ENCODE measurements at regions not wholly inside any gene's neighbourhood (a gene's known extent, or its start where the extent isn't known, plus 50 kb on each side); places are given as distances from the start of the nearest gene placed in this dataset.

GRCh38 chr15:77826006-77826695 lies 193.4 kb upstream of the LINGO1 start:
- H4K5ac ChIP-seq (ENCODE audit: insufficient read length, low read depth, low read length), result no peak overlapping the region
- H3K4ac ChIP-seq (replicated peaks; ENCODE audit: insufficient read length, low read depth, low read length), result no peak overlapping the region
- no peak overlapping the region for H3K4me3 ChIP-seq (ENCODE audit: extremely low read depth in 1 of 4, insufficient read depth in 2 of 4, low read depth in 3 of 4, low read length in 4 of 4)
- no peaks in the 10 kb centered on the region for H4K20me1 ChIP-seq (replicated peaks in 1 of 2; ENCODE audit: control insufficient read depth in 1 of 2, insufficient read depth in 2 of 2, low read length in 2 of 2)
- H3K23ac ChIP-seq (ENCODE audit: insufficient read length), result no peak overlapping the region
- H3K4me2 ChIP-seq (ENCODE audit: insufficient read depth in 1 of 2, low read depth in 2 of 2, low read length in 2 of 2), result no peak overlapping the region
- no peaks in the 10 kb centered on the region for H3K36me3 ChIP-seq (ENCODE audit: control insufficient read depth in 2 of 4, insufficient read depth in 4 of 4, low read length in 3 of 4)
- H2AK5ac ChIP-seq (ENCODE audit: low read depth, low read length), result no peak overlapping the region
- POLR2A ChIA-PET (ENCODE audit: partially characterized antibody), result no interaction called here
- H3K27me3 ChIP-seq (replicated peaks in 1 of 4; ENCODE audit: control insufficient read depth in 3 of 4, extremely low read depth in 1 of 4, insufficient read depth in 3 of 4, low read length in 3 of 4), result peaks cover 0 to 6% (median 3%) of the 10 kb centered on the region in 4 experiments; a peak in 5 of 7 replicates
- no peak overlapping the region for H3K14ac ChIP-seq (ENCODE audit: insufficient read length)
- no peak overlapping the region for H4K91ac ChIP-seq (replicated peaks; ENCODE audit: insufficient read length, low read length)
- H2BK12ac ChIP-seq (ENCODE audit: low read depth, low read length), result peak overlapping the region; percentile 60; the same call in 1 of the 2 replicates
- H2BK15ac ChIP-seq (ENCODE audit: low read length), result 0 out of 2 replicates have a peak overlapping the region, but pooled peaks have one; percentile 72
- 0 out of 2 replicates have a peak overlapping the region, but pooled peaks have one; percentile 16 for H2BK5ac ChIP-seq (ENCODE audit: low read depth, low read length)
- H4K8ac ChIP-seq (ENCODE audit: extremely low read depth, insufficient read depth, low read length), result no peak overlapping the region
- no peak overlapping the region for H2AFZ ChIP-seq (ENCODE audit: low read length)
- CTCF ChIA-PET (ENCODE audit: partially characterized antibody), result interaction anchor here (0.6 to 1.8 kb wide), 8 partner anchors 31 to 1360 kb away, joined by 3 to 9 read pairs (median 4); no protein-coding TSS in a partner anchor
- H3K18ac ChIP-seq (ENCODE audit: extremely low read depth, low read length), result peak overlapping the region; percentile 48; the same call in 1 of the 2 replicates
- FAIRE-seq (no peak), DNase-seq (ENCODE audit: low read depth in 1 of 2, low spot score in 2 of 2) (no peak)
- no peak overlapping the region for H2BK120ac ChIP-seq (replicated peaks; ENCODE audit: low read depth, low read length)
- H3K27ac ChIP-seq (ENCODE audit: low read depth, low read length), result no peak overlapping the region
- H3K9ac ChIP-seq (replicated peaks in 1 of 4; ENCODE audit: extremely low read depth in 1 of 4, low read depth in 3 of 4, low read length in 3 of 4), result no peak overlapping the region
- H3K79me2 ChIP-seq (ENCODE audit: control insufficient read depth in 1 of 2, insufficient read depth in 2 of 2, low read length in 2 of 2), result no peaks in the 10 kb centered on the region
- no peaks in the 10 kb centered on the region for H3K9me3 ChIP-seq (ENCODE audit: insufficient read depth in 2 of 2, low read depth in 1 of 2, low read length in 1 of 2)
- 66% methylated on average over 8 of the region's 11 CpGs; no CpG with 5 or more reads in 1 of the 2 experiments for WGBS, 2 experiments (ENCODE audit: extremely low coverage in 1 of 2, insufficient coverage in 1 of 2, insufficient read length in 1 of 2, insufficient replicate concordance in 2 of 2, low coverage in 1 of 2, low lambda C conversion rate in 2 of 2, missing lambda C conversion rate in 1 of 2)
- H2BK20ac ChIP-seq (ENCODE audit: low read length), result no peak overlapping the region
- H3K56ac ChIP-seq (replicated peaks; ENCODE audit: insufficient read length, low read depth, low read length), result no peak overlapping the region
- H3K4me1 ChIP-seq (replicated peaks in 1 of 4; ENCODE audit: control insufficient read depth in 3 of 4, insufficient read depth in 4 of 4, low read length in 3 of 4), result peaks cover 0 to 6% (median under 1%) of the 10 kb centered on the region in 4 experiments; a peak in 2 of 7 replicates
- H3K23me2 ChIP-seq (ENCODE audit: low read depth, low read length), result no peaks in the 10 kb centered on the region
- no peaks in the 10 kb centered on the region for H3K79me1 ChIP-seq (ENCODE audit: low read depth, low read length)
- TF ChIP-seq KDM4A (IDR thresholded peaks at IDR 0.05; ENCODE audit: low read depth, low read length, severe bottlenecking), result no peak
- TF ChIP-seq EZH2 (IDR thresholded peaks at IDR 0.05; ENCODE audit: low read depth, low read length, severe bottlenecking), result no peak
- TF ChIP-seq, protein P1, sequence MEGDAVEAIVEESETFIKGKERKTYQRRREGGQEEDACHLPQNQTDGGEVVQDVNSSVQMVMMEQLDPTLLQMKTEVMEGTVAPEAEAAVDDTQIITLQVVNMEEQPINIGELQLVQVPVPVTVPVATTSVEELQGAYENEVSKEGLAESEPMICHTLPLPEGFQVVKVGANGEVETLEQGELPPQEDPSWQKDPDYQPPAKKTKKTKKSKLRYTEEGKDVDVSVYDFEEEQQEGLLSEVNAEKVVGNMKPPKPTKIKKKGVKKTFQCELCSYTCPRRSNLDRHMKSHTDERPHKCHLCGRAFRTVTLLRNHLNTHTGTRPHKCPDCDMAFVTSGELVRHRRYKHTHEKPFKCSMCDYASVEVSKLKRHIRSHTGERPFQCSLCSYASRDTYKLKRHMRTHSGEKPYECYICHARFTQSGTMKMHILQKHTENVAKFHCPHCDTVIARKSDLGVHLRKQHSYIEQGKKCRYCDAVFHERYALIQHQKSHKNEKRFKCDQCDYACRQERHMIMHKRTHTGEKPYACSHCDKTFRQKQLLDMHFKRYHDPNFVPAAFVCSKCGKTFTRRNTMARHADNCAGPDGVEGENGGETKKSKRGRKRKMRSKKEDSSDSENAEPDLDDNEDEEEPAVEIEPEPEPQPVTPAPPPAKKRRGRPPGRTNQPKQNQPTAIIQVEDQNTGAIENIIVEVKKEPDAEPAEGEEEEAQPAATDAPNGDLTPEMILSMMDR (IDR thresholded peaks at IDR 0.05; ENCODE audit: control extremely low read depth in 1 of 3, insufficient read depth in 1 of 3, low read depth in 1 of 3, low read length in 3 of 3), result no peak
- TF ChIP-seq POLR2A (IDR thresholded peaks at IDR 0.05; ENCODE audit: control extremely low read depth in 1 of 2, low read depth in 2 of 2, low read length in 2 of 2), result no peak
- TF ChIP-seq KDM5A (IDR thresholded peaks at IDR 0.05; ENCODE audit: low read length), result no peak
- TF ChIP-seq SP1 (IDR thresholded peaks at IDR 0.05; ENCODE audit: low read depth, low read length), result no peak
- TF ChIP-seq PHF8 (conservative IDR thresholded peaks at IDR 0.05; ENCODE audit: low read depth, low read length), result no peak
- no peak for TF ChIP-seq CEBPB (IDR thresholded peaks at IDR 0.05; ENCODE audit: low read depth, low read length)
- no peak for TF ChIP-seq TEAD4 (IDR thresholded peaks at IDR 0.05; ENCODE audit: low read depth, low read length)
- no peak for TF ChIP-seq ZNF274 (IDR thresholded peaks at IDR 0.05; ENCODE audit: borderline replicate concordance, extremely low read depth, low read length)

Measured in H1 (cell line).